ENCODE measurements at regions not wholly inside any gene's neighbourhood (a gene's known extent, or its start where the extent isn't known, plus 50 kb on each side); places are given as distances from the start of the nearest gene placed in this dataset.

GRCh38 chr5:44546286-44546685, 157.1 kb upstream of the FGF10 start:
- TF ChIP-seq CTCF (IDR thresholded peaks at IDR 0.05; ENCODE audit: low read depth, low read length) (no peak), EZH2phosphoT487 (IDR thresholded peaks at IDR 0.05; ENCODE audit: low read depth) (no peak)
